Panc1 (cell line): ENCODE measurements at regions not wholly inside any gene's neighbourhood (a gene's known extent, or its start where the extent isn't known, plus 50 kb on each side); places are given as distances from the start of the nearest gene placed in this dataset.

Experiments used
- ATAC-seq: fragments of 200-7000 bp; cut with Tn5 transposase; 2 replicates; pipeline ENCODE4 v1.9.1; 2020; ENCODE audit warnings: mild to moderate bottlenecking, moderate library complexity
- BruUV-seq: library from RNA; stranded (reverse); fragments of 400-500 nt; replicated peaks from 2 replicates; lab custom pipeline; 2021; lab: Mats Ljungman, UMichigan
- CTCF ChIA-PET: fragments of 300-600 bp; sonication (Branson Sonifier 250); formaldehyde crosslinking; loops from one replicate; lab custom pipeline; 2022; ENCODE audit warnings: antibody characterized with exemption; lab: Charles Lee
- POLR2A ChIA-PET: fragments of 300-600 bp; sonication (Branson Sonifier 250); formaldehyde crosslinking; loops from one replicate; lab custom pipeline; 2022; ENCODE audit warnings: antibody characterized with exemption; lab: Charles Lee
- DNase-seq: peaks from one replicate; pipeline ENCODE4 v3.0.0-alpha.2; 2010; ENCODE audit warnings: low read depth, low spot score
- H3K27ac ChIP-seq: 2 replicates; pipeline ENCODE4 v1.5.1; 2011; ENCODE audit warnings: mild to moderate bottlenecking, low read length, inconsistent platforms
- H3K27me3 ChIP-seq: fragments of 200-500 bp; sonication (Bioruptor generic); 2 replicates; pipeline ENCODE4 v1.6.0; 2014; ENCODE audit warnings: low read length, inconsistent platforms; ENCODE audit not compliant: control insufficient read depth, insufficient read depth
- H3K36me3 ChIP-seq: fragments of 200-500 bp; sonication (Bioruptor generic); 2 replicates; pipeline ENCODE4 v1.5.1; 2014; ENCODE audit warnings: inconsistent platforms, mild to moderate bottlenecking, low read length, moderate library complexity; ENCODE audit not compliant: control insufficient read depth, insufficient read depth
- H3K4me1 ChIP-seq: 2 replicates; pipeline ENCODE4 v1.5.1; 2011; ENCODE audit warnings: inconsistent platforms, mild to moderate bottlenecking, low read length, moderate library complexity; ENCODE audit not compliant: control insufficient read depth, insufficient read depth
- H3K4me3 ChIP-seq, 2 experiments: 2 replicates each; pipeline ENCODE4 v1.5.1; 2011 to 2012; ENCODE audit warnings: low read depth in 2 of 2, low read length in 2 of 2, mild to moderate bottlenecking in 2 of 2, inconsistent platforms in 1 of 2, moderate library complexity in 1 of 2
- H3K9me3 ChIP-seq: fragments of 200-500 bp; sonication (Bioruptor generic); 2 replicates; pipeline ENCODE4 v1.5.1; 2014; ENCODE audit warnings: low read depth, mild to moderate bottlenecking, inconsistent platforms, low read length, moderate library complexity; ENCODE audit not compliant: control insufficient read depth, insufficient read depth
- POLR2AphosphoS5 ChIP-seq: IDR thresholded peaks from 2 replicates; pipeline ENCODE4 v1.6.1; 2012; ENCODE audit warnings: mild to moderate bottlenecking, low read depth, low read length, moderate library complexity
- SIN3A ChIP-seq: IDR thresholded peaks from 2 replicates; pipeline ENCODE4 v1.6.1; 2012; ENCODE audit warnings: low read depth, mild to moderate bottlenecking, low read length, moderate library complexity, borderline replicate concordance; ENCODE audit not compliant: insufficient read depth
- TCF7L2 ChIP-seq: IDR thresholded peaks from 2 replicates; pipeline ENCODE4 v1.6.1; 2011; ENCODE audit warnings: mild to moderate bottlenecking, low read depth, low read length, inconsistent platforms
- in situ Hi-C: cut with HindIII; loops from 2 replicates; pipeline ENCODE4 v1.10.0; 2016; ENCODE audit warnings: low sequenced_read_pairs, low pct_unique_long_range_greater_than_20kb
- intact Hi-C: fragments of 100-400 bp; cut with micrococcal nuclease; formaldehyde crosslinking; loops from one replicate; pipeline ENCODE4 v1.10.0; 2022; ENCODE audit not compliant: unreplicated experiment
- TF ChIP-seq, protein P1 (sequence below), 2 experiments: IDR thresholded peaks; 2 replicates each; pipeline ENCODE4 v1.6.1; 2011 to 2012; ENCODE audit warnings: low read depth in 2 of 2, control low read depth in 1 of 2, low read length in 1 of 2, mild to moderate bottlenecking in 1 of 2, moderate library complexity in 1 of 2; ENCODE audit not compliant: insufficient read depth in 1 of 2
- TF ChIP-seq, protein P2 (sequence below): fragments of 450-650 bp; IDR thresholded peaks from 2 replicates; pipeline ENCODE4 v1.5.1; 2017; ENCODE audit warnings: mild to moderate bottlenecking

DNA sequence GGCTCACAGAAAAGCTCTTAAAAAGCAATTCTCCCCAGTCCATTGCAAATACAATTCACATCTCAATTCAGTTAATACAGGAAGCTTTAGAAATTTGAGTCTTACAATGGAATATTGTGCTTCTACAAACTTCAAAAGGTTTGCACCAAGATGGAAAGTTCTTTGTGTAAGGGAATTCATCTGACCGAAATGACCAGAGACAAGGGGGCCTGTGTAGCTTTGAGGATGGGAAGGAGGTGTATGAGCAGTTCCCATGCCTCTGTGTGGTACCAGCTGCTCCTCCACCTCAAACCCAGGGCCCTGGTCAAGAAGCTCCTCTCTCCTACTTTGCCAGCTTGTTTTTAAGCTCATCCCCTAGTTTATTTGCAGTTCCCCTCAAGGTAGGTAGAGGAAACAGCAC, 312.8 kb upstream of the PKDCC start:
- DNase-seq (no peak), ATAC-seq (no peak)
- Histone ChIP-seq H3K9me3 (no peaks in the 10 kb centered on the region), H3K27me3 (peaks cover 7% of the 10 kb centered on the region), H3K4me1 (no peaks in the 10 kb centered on the region), H3K27ac (no peak overlapping the region), H3K36me3 (no peaks in the 10 kb centered on the region), H3K4me3 (no peak overlapping the region)
- ChIA-PET POLR2A (no interaction called here), CTCF (no interaction called here)
- intact Hi-C loops (no loop called here), in situ Hi-C loops (no loop called here)
- no TSS peak for BruUV-seq
- TF ChIP-seq SIN3A (no peak), POLR2AphosphoS5 (no peak), TCF7L2 (no peak)
- TF ChIP-seq, protein P1, sequence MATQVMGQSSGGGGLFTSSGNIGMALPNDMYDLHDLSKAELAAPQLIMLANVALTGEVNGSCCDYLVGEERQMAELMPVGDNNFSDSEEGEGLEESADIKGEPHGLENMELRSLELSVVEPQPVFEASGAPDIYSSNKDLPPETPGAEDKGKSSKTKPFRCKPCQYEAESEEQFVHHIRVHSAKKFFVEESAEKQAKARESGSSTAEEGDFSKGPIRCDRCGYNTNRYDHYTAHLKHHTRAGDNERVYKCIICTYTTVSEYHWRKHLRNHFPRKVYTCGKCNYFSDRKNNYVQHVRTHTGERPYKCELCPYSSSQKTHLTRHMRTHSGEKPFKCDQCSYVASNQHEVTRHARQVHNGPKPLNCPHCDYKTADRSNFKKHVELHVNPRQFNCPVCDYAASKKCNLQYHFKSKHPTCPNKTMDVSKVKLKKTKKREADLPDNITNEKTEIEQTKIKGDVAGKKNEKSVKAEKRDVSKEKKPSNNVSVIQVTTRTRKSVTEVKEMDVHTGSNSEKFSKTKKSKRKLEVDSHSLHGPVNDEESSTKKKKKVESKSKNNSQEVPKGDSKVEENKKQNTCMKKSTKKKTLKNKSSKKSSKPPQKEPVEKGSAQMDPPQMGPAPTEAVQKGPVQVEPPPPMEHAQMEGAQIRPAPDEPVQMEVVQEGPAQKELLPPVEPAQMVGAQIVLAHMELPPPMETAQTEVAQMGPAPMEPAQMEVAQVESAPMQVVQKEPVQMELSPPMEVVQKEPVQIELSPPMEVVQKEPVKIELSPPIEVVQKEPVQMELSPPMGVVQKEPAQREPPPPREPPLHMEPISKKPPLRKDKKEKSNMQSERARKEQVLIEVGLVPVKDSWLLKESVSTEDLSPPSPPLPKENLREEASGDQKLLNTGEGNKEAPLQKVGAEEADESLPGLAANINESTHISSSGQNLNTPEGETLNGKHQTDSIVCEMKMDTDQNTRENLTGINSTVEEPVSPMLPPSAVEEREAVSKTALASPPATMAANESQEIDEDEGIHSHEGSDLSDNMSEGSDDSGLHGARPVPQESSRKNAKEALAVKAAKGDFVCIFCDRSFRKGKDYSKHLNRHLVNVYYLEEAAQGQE (IDR thresholded peaks at IDR 0.05; ENCODE audit: insufficient read depth in 1 of 2, low read depth in 2 of 2, low read length in 1 of 2): no peak
- TF ChIP-seq, protein P2, sequence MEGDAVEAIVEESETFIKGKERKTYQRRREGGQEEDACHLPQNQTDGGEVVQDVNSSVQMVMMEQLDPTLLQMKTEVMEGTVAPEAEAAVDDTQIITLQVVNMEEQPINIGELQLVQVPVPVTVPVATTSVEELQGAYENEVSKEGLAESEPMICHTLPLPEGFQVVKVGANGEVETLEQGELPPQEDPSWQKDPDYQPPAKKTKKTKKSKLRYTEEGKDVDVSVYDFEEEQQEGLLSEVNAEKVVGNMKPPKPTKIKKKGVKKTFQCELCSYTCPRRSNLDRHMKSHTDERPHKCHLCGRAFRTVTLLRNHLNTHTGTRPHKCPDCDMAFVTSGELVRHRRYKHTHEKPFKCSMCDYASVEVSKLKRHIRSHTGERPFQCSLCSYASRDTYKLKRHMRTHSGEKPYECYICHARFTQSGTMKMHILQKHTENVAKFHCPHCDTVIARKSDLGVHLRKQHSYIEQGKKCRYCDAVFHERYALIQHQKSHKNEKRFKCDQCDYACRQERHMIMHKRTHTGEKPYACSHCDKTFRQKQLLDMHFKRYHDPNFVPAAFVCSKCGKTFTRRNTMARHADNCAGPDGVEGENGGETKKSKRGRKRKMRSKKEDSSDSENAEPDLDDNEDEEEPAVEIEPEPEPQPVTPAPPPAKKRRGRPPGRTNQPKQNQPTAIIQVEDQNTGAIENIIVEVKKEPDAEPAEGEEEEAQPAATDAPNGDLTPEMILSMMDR: no peak

DNA sequence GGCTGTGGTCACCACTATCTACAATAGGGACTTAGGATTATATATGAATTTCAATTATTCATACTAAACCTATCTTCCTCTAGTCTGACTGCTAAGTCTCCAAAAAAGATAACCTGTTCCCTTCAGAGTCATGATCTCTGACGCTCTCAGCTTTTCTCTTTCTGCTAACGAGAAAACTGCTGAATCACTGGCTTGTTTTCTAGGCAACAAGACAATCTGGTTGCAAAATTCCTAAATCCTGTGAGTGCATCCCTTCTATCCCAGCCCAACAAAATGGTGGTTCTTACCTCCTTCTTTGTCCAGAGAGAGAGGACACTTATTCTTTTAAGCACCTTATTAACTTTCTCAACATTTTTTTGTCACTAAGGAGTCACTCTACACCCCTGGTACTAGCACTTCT, 312.3 kb upstream of the PKDCC start:
- Histone ChIP-seq H3K27me3 (peaks cover 7% of the 10 kb centered on the region), H3K36me3 (no peaks in the 10 kb centered on the region), H3K9me3 (no peaks in the 10 kb centered on the region), H3K27ac (no peak overlapping the region), H3K4me3 (no peak overlapping the region), H3K4me1 (no peaks in the 10 kb centered on the region)
- ChIA-PET POLR2A (no interaction called here), CTCF (no interaction called here)
- no peak for TF ChIP-seq TCF7L2
- intact Hi-C loops: no loop called here
- no peak for DNase-seq
- in situ Hi-C loops: no loop called here
- no peak for ATAC-seq
- BruUV-seq: no TSS peak

DNA sequence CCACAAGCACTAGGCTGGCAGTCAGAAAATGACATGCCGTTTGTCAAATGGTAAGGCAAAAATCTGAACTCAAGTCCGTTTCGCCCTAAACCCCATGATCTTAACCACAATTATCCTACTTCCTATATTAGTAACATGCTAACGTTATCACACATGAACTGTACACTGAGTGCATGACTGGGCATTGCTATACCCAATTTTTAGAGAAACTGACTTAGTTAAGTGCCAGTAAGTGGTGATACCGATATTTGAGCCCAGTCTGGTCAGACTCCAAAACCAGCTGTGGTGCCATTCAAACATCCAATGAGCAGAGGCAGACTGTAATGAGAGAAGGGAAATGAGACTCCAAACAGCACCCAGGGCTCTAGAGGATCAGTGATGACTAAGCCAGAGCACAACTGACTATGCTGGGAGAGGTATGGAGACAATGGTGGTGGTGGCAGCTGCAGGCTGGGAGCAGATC, 311.7 kb upstream of the PKDCC start:
- in situ Hi-C loops (no loop called here), intact Hi-C loops (no loop called here)
- H3K27me3 ChIP-seq: peaks cover 7% of the 10 kb centered on the region
- POLR2A ChIA-PET: no interaction called here
- no peak overlapping the region for H3K27ac ChIP-seq
- ATAC-seq (no peak), DNase-seq (no peak)
- H3K9me3 ChIP-seq: no peaks in the 10 kb centered on the region
- H3K4me3 ChIP-seq: no peak overlapping the region
- CTCF ChIA-PET: no interaction called here
- no TSS peak for BruUV-seq
- no peak for TF ChIP-seq SIN3A
- no peaks in the 10 kb centered on the region for H3K4me1 ChIP-seq
- H3K36me3 ChIP-seq: no peaks in the 10 kb centered on the region
